Trophoblast cell (in vitro differentiated cells and primary cell): ENCODE measurements at regions not wholly inside any gene's neighbourhood (a gene's known extent, or its start where the extent isn't known, plus 50 kb on each side); places are given as distances from the start of the nearest gene placed in this dataset.

Source experiments
- DNase-seq, 2 donors: peaks; one replicate each; pipeline ENCODE4 v3.0.0-alpha.2; 2016
- H2AFZ ChIP-seq: 2 replicates; pipeline ENCODE4 v1.6.1; 2013; ENCODE audit warnings: low read length, moderate library complexity, mild to moderate bottlenecking; ENCODE audit not compliant: insufficient read depth, poor library complexity
- H2AK5ac ChIP-seq: 2 replicates; pipeline ENCODE4 v1.6.1; 2013; ENCODE audit warnings: mild to moderate bottlenecking, low read length
- H2BK120ac ChIP-seq: 2 replicates; pipeline ENCODE4 v1.6.1; 2013; ENCODE audit warnings: low read length, mild to moderate bottlenecking, moderate library complexity; ENCODE audit not compliant: insufficient read depth, poor library complexity
- H2BK12ac ChIP-seq: 2 replicates; pipeline ENCODE4 v1.6.1; 2013; ENCODE audit warnings: mild to moderate bottlenecking, low read length, moderate library complexity
- H2BK5ac ChIP-seq: 2 replicates; pipeline ENCODE4 v1.6.1; 2013; ENCODE audit warnings: low read length, low read depth, moderate library complexity, mild to moderate bottlenecking; ENCODE audit not compliant: poor library complexity
- H3K14ac ChIP-seq: 2 replicates; pipeline ENCODE4 v1.6.1; 2013; ENCODE audit warnings: mild to moderate bottlenecking, low read length
- H3K18ac ChIP-seq: 2 replicates; pipeline ENCODE4 v1.6.1; 2013; ENCODE audit warnings: mild to moderate bottlenecking, low read length
- H3K23ac ChIP-seq: 2 replicates; pipeline ENCODE4 v1.6.1; 2013; ENCODE audit warnings: low read length
- H3K27ac ChIP-seq: 2 replicates; pipeline ENCODE4 v1.5.1; 2013; ENCODE audit warnings: low read depth, mild to moderate bottlenecking, inconsistent platforms, low read length, moderate library complexity
- H3K27me3 ChIP-seq: 2 replicates; pipeline ENCODE4 v1.6.1; 2013; ENCODE audit warnings: inconsistent platforms, mild to moderate bottlenecking, low read length, moderate library complexity; ENCODE audit not compliant: insufficient read depth
- H3K36me3 ChIP-seq, 2 experiments: 1 replicate in 1 of 2; 2 replicates in 1 of 2; pipeline ENCODE4 v1.6.1; 2013; ENCODE audit warnings: low read length in 2 of 2, mild to moderate bottlenecking in 2 of 2, moderate library complexity in 1 of 2; ENCODE audit not compliant: insufficient read depth in 2 of 2, control insufficient read depth in 1 of 2
- H3K4ac ChIP-seq: 2 replicates; pipeline ENCODE4 v1.6.1; 2013; ENCODE audit warnings: low read depth, mild to moderate bottlenecking, low read length, moderate library complexity
- H3K4me1 ChIP-seq, 2 experiments: 1 replicate in 1 of 2; 2 replicates in 1 of 2; pipeline ENCODE4 v1.6.1; 2013; ENCODE audit warnings: low read length in 2 of 2, mild to moderate bottlenecking in 2 of 2, moderate library complexity in 1 of 2; ENCODE audit not compliant: insufficient read depth in 2 of 2, control insufficient read depth in 1 of 2
- H3K4me2 ChIP-seq: 2 replicates; pipeline ENCODE4 v1.6.1; 2013; ENCODE audit warnings: inconsistent platforms, mild to moderate bottlenecking, low read length, moderate library complexity
- H3K4me3 ChIP-seq: 2 replicates; pipeline ENCODE4 v1.5.1; 2013; ENCODE audit warnings: mild to moderate bottlenecking, low read depth, low read length, inconsistent platforms
- H3K79me1 ChIP-seq: one replicate; pipeline ENCODE4 v1.6.1; 2013; ENCODE audit warnings: low read length
- H3K79me2 ChIP-seq: 2 replicates; pipeline ENCODE4 v1.6.1; 2013; ENCODE audit warnings: low read length, mild to moderate bottlenecking; ENCODE audit not compliant: control insufficient read depth, insufficient read depth, poor library complexity
- H3K9ac ChIP-seq: 2 replicates; pipeline ENCODE4 v1.6.1; 2013; ENCODE audit warnings: mild to moderate bottlenecking, low read length
- H3K9me3 ChIP-seq: 2 replicates; pipeline ENCODE4 v1.6.1; 2013; ENCODE audit warnings: low read depth, mild to moderate bottlenecking, control low read depth, inconsistent platforms, low read length; ENCODE audit not compliant: insufficient read depth
- H4K12ac ChIP-seq: 2 replicates; pipeline ENCODE4 v1.6.1; 2013; ENCODE audit warnings: low read depth, mild to moderate bottlenecking, low read length, moderate library complexity
- H4K8ac ChIP-seq: 2 replicates; pipeline ENCODE4 v1.6.1; 2013; ENCODE audit warnings: low read depth, mild to moderate bottlenecking, low read length, moderate library complexity
- H4K91ac ChIP-seq: one replicate; pipeline ENCODE4 v1.6.1; 2013; ENCODE audit warnings: low read depth, mild to moderate bottlenecking, low read length, moderate library complexity
- WGBS: extraction: QIAGEN DNeasy Blood & Tissue Kit; methylation state at CpG from one replicate; pipeline ENCODE4 v1.1.7; 2013; ENCODE audit warnings: missing lambda C conversion rate; ENCODE audit not compliant: insufficient read length, insufficient coverage; ENCODE audit errors: extremely low coverage; 5-methylcytosine and 5-hydroxymethylcytosine counted together

GRCh38 chr18:5630900-5631413, 87.2 kb upstream of the EPB41L3 start:
- H3K4me2 ChIP-seq, result peak overlapping the region; percentile 82
- H3K79me2 ChIP-seq, result peaks cover 27% of the 10 kb centered on the region
- H2AFZ ChIP-seq, result no peak overlapping the region
- DNase-seq, result no peak
- H2BK12ac ChIP-seq, result peak overlapping the region; percentile 21
- H3K27me3 ChIP-seq, result no peaks in the 10 kb centered on the region
- H3K36me3 ChIP-seq, result no peaks in the 10 kb centered on the region
- peak overlapping the region; percentile 17 for H2AK5ac ChIP-seq
- H3K27ac ChIP-seq, result no peak overlapping the region
- no peak overlapping the region for H3K4me3 ChIP-seq
- no peak overlapping the region for H2BK5ac ChIP-seq
- H4K12ac ChIP-seq, result no peak overlapping the region
- H3K14ac ChIP-seq, result no peak overlapping the region
- WGBS, result no CpG with 5 or more reads among the region's 12 CpGs
- H3K4me1 ChIP-seq, result peaks cover 9 to 13% of the 10 kb centered on the region in 2 experiments
- peak overlapping the region; percentile 18 for H3K18ac ChIP-seq
- no peak overlapping the region for H3K9ac ChIP-seq
- H3K4ac ChIP-seq, result no peak overlapping the region
- peaks cover 30% of the 10 kb centered on the region for H3K79me1 ChIP-seq
- H2BK120ac ChIP-seq, result peak overlapping the region; percentile 14
- H4K91ac ChIP-seq, result peak overlapping the region; percentile 16
- H3K9me3 ChIP-seq, result no peaks in the 10 kb centered on the region
- no peak overlapping the region for H3K23ac ChIP-seq
- peak overlapping the region; percentile 71 for H4K8ac ChIP-seq

DNA sequence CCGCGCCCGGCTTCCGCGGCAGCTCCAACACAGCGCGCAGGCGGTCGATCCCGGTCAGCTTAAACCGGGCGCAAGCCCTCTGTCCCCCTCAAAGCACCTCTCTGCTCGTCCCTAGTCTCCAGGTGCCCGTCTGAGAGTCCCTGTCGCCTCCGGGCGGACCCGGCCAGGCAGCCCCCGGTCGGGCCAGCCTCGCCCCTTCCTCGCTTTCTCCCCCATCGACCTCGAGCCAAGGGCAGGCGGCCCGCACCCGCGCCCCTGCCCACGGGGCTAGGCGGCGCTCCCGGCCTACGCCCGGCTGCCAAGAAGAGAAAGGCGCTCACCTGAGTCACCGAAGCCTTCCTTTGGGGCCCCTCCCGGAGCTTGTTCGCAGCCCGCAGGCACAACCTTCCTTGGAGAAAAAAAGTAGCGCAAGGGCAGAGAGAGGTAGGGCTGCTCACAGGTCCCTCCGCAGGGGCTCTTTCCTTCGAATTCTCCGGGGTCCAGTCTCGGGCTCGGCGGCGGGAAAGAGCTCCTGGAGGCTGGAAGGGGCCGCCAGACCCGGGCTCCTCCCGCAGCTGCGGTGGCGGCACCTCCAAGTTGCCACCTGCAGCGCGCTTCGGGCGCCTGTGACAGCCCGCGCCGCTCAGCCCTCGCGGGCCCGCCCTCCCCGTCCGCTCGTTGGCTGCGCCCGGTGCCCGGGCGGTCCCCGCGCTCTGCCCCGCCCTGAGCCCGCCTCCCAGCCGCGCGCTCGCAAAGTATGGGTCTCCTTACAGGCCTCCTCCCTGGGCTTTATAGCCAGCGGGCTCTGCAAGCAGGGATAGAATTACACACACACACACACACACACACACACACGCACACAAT, 86.5 kb upstream of the EPB41L3 start:
- H2BK5ac ChIP-seq, result peak overlapping the region; percentile 79
- no peak overlapping the region for H2AK5ac ChIP-seq
- no peak overlapping the region for H3K23ac ChIP-seq
- H3K9me3 ChIP-seq, result no peaks in the 10 kb centered on the region
- H4K8ac ChIP-seq, result peak overlapping the region; percentile 18
- H3K36me3 ChIP-seq, result no peaks in the 10 kb centered on the region
- peaks cover 9 to 15% of the 10 kb centered on the region in 2 experiments for H3K4me1 ChIP-seq
- H2BK120ac ChIP-seq, result peak overlapping the region; percentile 27
- H4K91ac ChIP-seq, result peak overlapping the region; percentile 75
- peak overlapping the region; percentile 82 for H3K9ac ChIP-seq
- peak overlapping the region; percentile 88 for H3K4me3 ChIP-seq
- WGBS, result no CpG with 5 or more reads among the region's 79 CpGs
- H3K4me2 ChIP-seq, result peak overlapping the region; percentile 82
- peaks cover 27% of the 10 kb centered on the region for H3K79me2 ChIP-seq
- H3K79me1 ChIP-seq, result peaks cover 28% of the 10 kb centered on the region
- peak overlapping the region; percentile 60 for H4K12ac ChIP-seq
- H3K27ac ChIP-seq, result peak overlapping the region; percentile 87
- peak overlapping the region; percentile 6 for H2BK12ac ChIP-seq
- peak overlapping the region; percentile 50 for H2AFZ ChIP-seq
- no peaks in the 10 kb centered on the region for H3K27me3 ChIP-seq
- H3K18ac ChIP-seq, result peak overlapping the region; percentile 59
- peak; percentile 88 to 89 for DNase-seq
- peak overlapping the region; percentile 88 for H3K4ac ChIP-seq
- peak overlapping the region; percentile 25 for H3K14ac ChIP-seq

DNA sequence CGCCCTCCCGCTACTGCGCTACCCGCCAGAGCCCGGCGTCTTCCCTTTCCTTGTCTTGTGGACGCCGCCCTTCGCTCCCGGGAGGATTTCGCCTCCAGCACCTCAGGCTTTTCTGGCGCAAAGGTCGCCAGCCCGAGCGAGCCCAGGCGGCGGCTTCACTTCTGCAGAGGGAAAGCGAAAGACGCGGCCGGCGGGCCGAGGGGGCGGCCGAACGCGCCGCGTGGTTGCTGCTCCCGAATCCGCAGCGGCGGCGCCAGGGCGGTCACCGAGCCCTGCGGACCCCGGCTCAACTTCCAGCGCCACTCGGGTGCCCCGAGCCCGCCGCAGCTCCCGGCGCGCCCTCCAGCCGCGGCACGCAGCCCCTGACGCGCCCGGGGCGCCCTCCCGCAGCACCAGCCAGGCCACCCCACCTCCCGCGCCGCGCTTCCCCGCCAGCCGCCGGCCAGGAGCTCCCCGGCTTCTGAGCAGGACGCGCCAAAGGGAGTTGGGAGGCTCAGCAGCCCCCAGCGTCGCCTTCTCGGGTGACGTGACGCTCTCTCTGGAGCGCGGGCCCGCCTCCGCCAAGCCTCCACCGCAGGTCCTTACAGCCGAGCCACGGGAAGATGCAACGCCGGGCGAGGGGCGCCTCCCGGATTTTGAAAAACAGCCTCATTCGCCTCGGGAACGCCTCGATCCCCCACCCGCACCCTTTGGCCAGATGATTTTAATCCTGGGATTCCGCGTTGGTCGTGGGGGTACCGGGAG, 84.9 kb upstream of the EPB41L3 start:
- no CpG with 5 or more reads among the region's 90 CpGs for WGBS
- peak; percentile 90 to 96 for DNase-seq

DNA sequence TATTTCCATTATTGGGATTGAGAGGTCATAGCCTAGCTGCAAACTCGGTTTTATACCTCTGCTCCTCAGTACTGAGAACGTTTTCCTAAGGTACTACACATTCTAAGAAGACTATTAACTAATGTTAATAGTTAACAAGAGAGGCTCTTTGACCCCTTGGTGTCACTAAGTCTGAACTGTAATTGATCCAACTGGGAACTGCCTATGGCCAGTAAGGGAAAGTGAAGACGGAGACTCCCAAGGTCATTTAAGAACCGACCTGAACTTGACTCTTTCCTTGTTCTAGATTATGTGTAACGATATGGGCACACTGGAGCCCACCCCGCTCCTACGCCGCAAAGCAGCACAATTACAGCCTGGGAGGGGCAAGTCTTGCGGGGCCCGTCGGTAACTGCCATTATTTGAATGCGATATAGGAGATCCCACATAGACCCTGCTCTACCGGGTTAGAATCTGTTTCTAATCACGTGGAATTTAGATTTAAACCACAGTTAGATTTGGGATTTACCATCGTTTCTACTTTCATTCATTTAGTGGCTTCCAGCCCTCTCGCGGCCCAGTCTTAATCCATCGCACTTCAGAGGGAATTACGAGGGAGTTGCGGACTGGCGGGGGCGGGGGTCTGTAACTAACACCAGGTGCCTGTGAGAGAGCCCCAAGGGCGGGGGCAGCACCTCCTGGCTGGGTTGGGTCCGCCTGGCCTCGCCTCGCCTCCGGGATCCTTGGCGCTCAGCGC, 84.1 kb upstream of the EPB41L3 start:
- Histone ChIP-seq H3K9ac (peak overlapping the region; percentile 98), H3K4ac (peak overlapping the region; percentile 88), H2BK5ac (peak overlapping the region; percentile 56), H3K18ac (peak overlapping the region; percentile 95), H3K4me3 (peak overlapping the region; percentile 88), H2AK5ac (no peak overlapping the region), H3K79me2 (peaks cover 34% of the 10 kb centered on the region), H3K4me1 (peaks cover 15 to 23% of the 10 kb centered on the region in 2 experiments), H3K79me1 (peaks cover 32% of the 10 kb centered on the region), H3K27ac (peak overlapping the region; percentile 87), H3K4me2 (peak overlapping the region; percentile 82), H3K14ac (peak overlapping the region; percentile 92), H3K23ac (no peak overlapping the region), H2BK120ac (peak overlapping the region; percentile 79), H4K91ac (peak overlapping the region; percentile 75), H3K27me3 (no peaks in the 10 kb centered on the region), H3K9me3 (no peaks in the 10 kb centered on the region), H2BK12ac (peak overlapping the region; percentile 41), H2AFZ (peak overlapping the region; percentile 53), H3K36me3 (no peaks in the 10 kb centered on the region), H4K12ac (peak overlapping the region; percentile 39), H4K8ac (peak overlapping the region; percentile 18)
- DNase-seq, result peak in 1 of 2 donors; percentile 9
- WGBS, result no CpG with 5 or more reads among the region's 29 CpGs

More for the DNA sequence above, 84.9 kb upstream of the EPB41L3 start:
- H3K4me1 ChIP-seq, result peaks cover 15 to 23% of the 10 kb centered on the region in 2 experiments
- H3K14ac ChIP-seq, result peak overlapping the region; percentile 92
- H3K4me3 ChIP-seq, result peak overlapping the region; percentile 88
- peak overlapping the region; percentile 18 for H4K8ac ChIP-seq
- peak overlapping the region; percentile 53 for H2AFZ ChIP-seq
- H2BK120ac ChIP-seq, result peak overlapping the region; percentile 79
- peaks cover 34% of the 10 kb centered on the region for H3K79me2 ChIP-seq
- peak overlapping the region; percentile 87 for H3K27ac ChIP-seq
- H4K12ac ChIP-seq, result peak overlapping the region; percentile 39
- peak overlapping the region; percentile 98 for H3K9ac ChIP-seq
- no peak overlapping the region for H3K23ac ChIP-seq
- peak overlapping the region; percentile 82 for H3K4me2 ChIP-seq
- H2AK5ac ChIP-seq, result no peak overlapping the region
- peaks cover 32% of the 10 kb centered on the region for H3K79me1 ChIP-seq
- H2BK12ac ChIP-seq, result peak overlapping the region; percentile 41
- peak overlapping the region; percentile 75 for H4K91ac ChIP-seq
- H3K27me3 ChIP-seq, result no peaks in the 10 kb centered on the region
- H3K36me3 ChIP-seq, result no peaks in the 10 kb centered on the region
- H3K4ac ChIP-seq, result peak overlapping the region; percentile 88
- H3K18ac ChIP-seq, result peak overlapping the region; percentile 95
- H2BK5ac ChIP-seq, result peak overlapping the region; percentile 56
- H3K9me3 ChIP-seq, result no peaks in the 10 kb centered on the region
